ENCODE measurements at regions not wholly inside any gene's neighbourhood (a gene's known extent, or its start where the extent isn't known, plus 50 kb on each side); places are given as distances from the start of the nearest gene placed in this dataset.

DNA sequence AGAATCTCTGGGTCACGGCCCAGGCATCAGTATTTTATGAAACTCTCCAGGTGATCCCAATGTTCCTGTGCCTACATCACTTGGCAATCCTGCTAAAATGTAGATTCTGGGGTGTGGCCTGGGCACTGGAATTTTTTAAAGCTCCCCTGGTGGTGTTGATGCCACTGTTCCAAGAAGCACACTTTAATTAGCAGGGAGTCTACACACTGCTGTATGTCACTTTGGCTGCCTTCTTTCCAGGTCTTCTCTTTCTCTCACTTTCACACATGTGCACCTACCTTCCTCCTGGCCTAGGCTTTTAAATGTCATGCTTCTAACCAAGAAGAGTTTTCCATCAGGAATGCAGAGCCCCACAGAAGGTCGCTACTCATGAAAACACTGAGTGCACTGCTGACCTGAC lies 136.0 kb upstream of the ALDH1B1 start:
- TF ChIP-seq, protein P1, sequence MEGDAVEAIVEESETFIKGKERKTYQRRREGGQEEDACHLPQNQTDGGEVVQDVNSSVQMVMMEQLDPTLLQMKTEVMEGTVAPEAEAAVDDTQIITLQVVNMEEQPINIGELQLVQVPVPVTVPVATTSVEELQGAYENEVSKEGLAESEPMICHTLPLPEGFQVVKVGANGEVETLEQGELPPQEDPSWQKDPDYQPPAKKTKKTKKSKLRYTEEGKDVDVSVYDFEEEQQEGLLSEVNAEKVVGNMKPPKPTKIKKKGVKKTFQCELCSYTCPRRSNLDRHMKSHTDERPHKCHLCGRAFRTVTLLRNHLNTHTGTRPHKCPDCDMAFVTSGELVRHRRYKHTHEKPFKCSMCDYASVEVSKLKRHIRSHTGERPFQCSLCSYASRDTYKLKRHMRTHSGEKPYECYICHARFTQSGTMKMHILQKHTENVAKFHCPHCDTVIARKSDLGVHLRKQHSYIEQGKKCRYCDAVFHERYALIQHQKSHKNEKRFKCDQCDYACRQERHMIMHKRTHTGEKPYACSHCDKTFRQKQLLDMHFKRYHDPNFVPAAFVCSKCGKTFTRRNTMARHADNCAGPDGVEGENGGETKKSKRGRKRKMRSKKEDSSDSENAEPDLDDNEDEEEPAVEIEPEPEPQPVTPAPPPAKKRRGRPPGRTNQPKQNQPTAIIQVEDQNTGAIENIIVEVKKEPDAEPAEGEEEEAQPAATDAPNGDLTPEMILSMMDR (IDR thresholded peaks at IDR 0.05): no peak
- TF ChIP-seq POLR2A (IDR thresholded peaks at IDR 0.05): no peak
